Ishikawa (cell line): ENCODE measurements at regions not wholly inside any gene's neighbourhood (a gene's known extent, or its start where the extent isn't known, plus 50 kb on each side); places are given as distances from the start of the nearest gene placed in this dataset.

Source experiments
- CREB1 ChIP-seq: IDR thresholded peaks from 2 replicates; pipeline ENCODE4 v1.6.1; 2012; ENCODE audit warnings: low read depth
- TCF12 ChIP-seq: IDR thresholded peaks from 2 replicates; pipeline ENCODE4 v1.6.1; 2012; ENCODE audit warnings: low read depth
- USF1 ChIP-seq: IDR thresholded peaks from 2 replicates; pipeline ENCODE4 v1.6.1; 2012
- YY1 ChIP-seq: IDR thresholded peaks from 2 replicates; pipeline ENCODE4 v1.6.1; 2012; ENCODE audit warnings: low read depth

DNA sequence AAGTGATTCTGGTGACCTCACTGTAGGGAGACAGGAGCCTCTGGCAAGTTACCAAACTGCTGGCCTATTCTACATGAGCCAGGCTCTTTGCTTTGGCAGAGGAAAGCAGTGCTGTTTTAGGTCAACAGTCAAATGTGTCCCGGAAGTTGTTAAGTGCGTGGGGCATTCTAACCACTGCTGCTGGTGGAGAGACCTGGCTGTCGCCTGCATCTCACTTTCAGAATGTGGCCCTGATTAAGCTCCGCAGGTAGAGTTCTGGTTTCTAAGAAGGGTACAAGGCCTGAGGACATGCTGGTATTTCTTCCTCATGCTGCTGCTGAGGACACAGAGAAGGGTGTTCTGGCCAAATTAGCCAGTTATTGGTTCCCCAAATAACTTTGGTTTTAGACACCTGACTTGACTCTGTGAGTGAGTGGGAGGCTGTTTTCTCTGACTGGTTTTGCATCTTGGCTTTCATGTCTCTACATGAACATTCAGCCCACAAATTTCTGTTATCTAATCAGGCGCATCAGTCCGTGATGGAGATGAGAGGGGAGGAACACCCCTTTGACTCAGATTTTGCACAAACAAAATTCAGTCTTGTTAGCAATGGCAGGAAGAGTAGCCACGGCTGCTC is 120.8 kb downstream of the LMO4 start:
- TF ChIP-seq TCF12 (no peak), CREB1 (no peak), USF1 (no peak), YY1 (no peak)
